ENCODE measurements at regions not wholly inside any gene's neighbourhood (a gene's known extent, or its start where the extent isn't known, plus 50 kb on each side); places are given as distances from the start of the nearest gene placed in this dataset.

- no peaks in the 10 kb centered on the region for H3K4me1 Mint-ChIP-seq (ENCODE audit: low read depth, unreplicated experiment)
- H3K36me3 Mint-ChIP-seq (ENCODE audit: insufficient read depth, unreplicated experiment) = no peaks in the 10 kb centered on the region
- H3K4me3 Mint-ChIP-seq (ENCODE audit: low read depth, unreplicated experiment) = no peak overlapping the region
- H3K27ac Mint-ChIP-seq (ENCODE audit: unreplicated experiment) = no peak overlapping the region
- BruUV-seq (replicated peaks) = no TSS peak
- CTCF ChIA-PET = no interaction called here
- TF ChIP-seq CTCF (IDR thresholded peaks at IDR 0.05; ENCODE audit: unreplicated experiment) = no peak
- H3K27me3 Mint-ChIP-seq (ENCODE audit: unreplicated experiment) = no peaks in the 10 kb centered on the region
- H3K9me3 Mint-ChIP-seq (ENCODE audit: low read depth, unreplicated experiment) = peaks cover 2% of the 10 kb centered on the region
- DNase-seq = no peak
- intact Hi-C loops (cut with micrococcal nuclease; ENCODE audit: unreplicated experiment) = no loop called here
These were observed 1242.4 kb upstream of the ADGRL4 start for GRCh38 chr1:80248886-80249285.

GRCh38 chr1:80245813-80246212, 1239.3 kb upstream of the ADGRL4 start:
- intact Hi-C loops (cut with micrococcal nuclease; ENCODE audit: unreplicated experiment) = no loop called here
- Mint-ChIP-seq H3K27me3 (ENCODE audit: unreplicated experiment) (no peaks in the 10 kb centered on the region), H3K9me3 (ENCODE audit: low read depth, unreplicated experiment) (peaks cover 2% of the 10 kb centered on the region), H3K36me3 (ENCODE audit: insufficient read depth, unreplicated experiment) (no peaks in the 10 kb centered on the region), H3K27ac (ENCODE audit: unreplicated experiment) (no peak overlapping the region), H3K4me1 (ENCODE audit: low read depth, unreplicated experiment) (no peaks in the 10 kb centered on the region), H3K4me3 (ENCODE audit: low read depth, unreplicated experiment) (no peak overlapping the region)
- CTCF ChIA-PET = no interaction called here
- DNase-seq = no peak
- TF ChIP-seq CTCF (IDR thresholded peaks at IDR 0.05; ENCODE audit: unreplicated experiment) = no peak
- BruUV-seq (replicated peaks) = no TSS peak

- Mint-ChIP-seq H3K27ac (ENCODE audit: unreplicated experiment) (no peak overlapping the region), H3K9me3 (ENCODE audit: low read depth, unreplicated experiment) (no peaks in the 10 kb centered on the region), H3K4me1 (ENCODE audit: low read depth, unreplicated experiment) (no peaks in the 10 kb centered on the region), H3K4me3 (ENCODE audit: low read depth, unreplicated experiment) (no peak overlapping the region), H3K36me3 (ENCODE audit: insufficient read depth, unreplicated experiment) (no peaks in the 10 kb centered on the region), H3K27me3 (ENCODE audit: unreplicated experiment) (no peaks in the 10 kb centered on the region)
- no peak for TF ChIP-seq CTCF (IDR thresholded peaks at IDR 0.05; ENCODE audit: unreplicated experiment)
- intact Hi-C loops (cut with micrococcal nuclease; ENCODE audit: unreplicated experiment) = no loop called here
- CTCF ChIA-PET = no interaction called here
- BruUV-seq (replicated peaks) = no TSS peak
- DNase-seq = no peak
These were observed 1237.8 kb upstream of the ADGRL4 start for GRCh38 chr1:80244372-80244771.

- H3K9me3 Mint-ChIP-seq (ENCODE audit: low read depth, unreplicated experiment) = no peaks in the 10 kb centered on the region
- H3K27me3 Mint-ChIP-seq (ENCODE audit: unreplicated experiment) = no peaks in the 10 kb centered on the region
- no peak overlapping the region for H3K27ac Mint-ChIP-seq (ENCODE audit: unreplicated experiment)
- CTCF ChIA-PET = no interaction called here
- H3K4me1 Mint-ChIP-seq (ENCODE audit: low read depth, unreplicated experiment) = no peaks in the 10 kb centered on the region
- no peak for TF ChIP-seq CTCF (IDR thresholded peaks at IDR 0.05; ENCODE audit: unreplicated experiment)
- H3K4me3 Mint-ChIP-seq (ENCODE audit: low read depth, unreplicated experiment) = no peak overlapping the region
- H3K36me3 Mint-ChIP-seq (ENCODE audit: insufficient read depth, unreplicated experiment) = no peaks in the 10 kb centered on the region
- DNase-seq = no peak
- intact Hi-C loops (cut with micrococcal nuclease; ENCODE audit: unreplicated experiment) = no loop called here
- BruUV-seq (replicated peaks) = no TSS peak
These were observed 1235.0 kb upstream of the ADGRL4 start for GRCh38 chr1:80241566-80241965.

- CTCF ChIA-PET = no interaction called here
- H3K27me3 Mint-ChIP-seq (ENCODE audit: unreplicated experiment) = no peaks in the 10 kb centered on the region
- BruUV-seq (replicated peaks) = no TSS peak
These were observed 1219.0 kb upstream of the ADGRL4 start for GRCh38 chr1:80225510-80225909.

More at GRCh38 chr1:80225510-80225909, 1219.0 kb upstream of the ADGRL4 start:
- Mint-ChIP-seq H3K27ac (ENCODE audit: unreplicated experiment) (no peak overlapping the region), H3K36me3 (ENCODE audit: insufficient read depth, unreplicated experiment) (no peaks in the 10 kb centered on the region), H3K4me3 (ENCODE audit: low read depth, unreplicated experiment) (no peak overlapping the region), H3K9me3 (ENCODE audit: low read depth, unreplicated experiment) (no peaks in the 10 kb centered on the region), H3K4me1 (ENCODE audit: low read depth, unreplicated experiment) (no peaks in the 10 kb centered on the region)
- no peak for TF ChIP-seq CTCF (IDR thresholded peaks at IDR 0.05; ENCODE audit: unreplicated experiment)
- DNase-seq = no peak
- intact Hi-C loops (cut with micrococcal nuclease; ENCODE audit: unreplicated experiment) = no loop called here
